SU-DHL-6 (cell line): ENCODE measurements at regions not wholly inside any gene's neighbourhood (a gene's known extent, or its start where the extent isn't known, plus 50 kb on each side); places are given as distances from the start of the nearest gene placed in this dataset.

Experiments used
- H2AFZ ChIP-seq: fragments of 200-600 bp; sonication (generic); 2 replicates; pipeline ENCODE4 v1.6.1; 2014; ENCODE audit warnings: low read depth, mild to moderate bottlenecking, moderate library complexity, mixed read lengths, antibody characterized with exemption, low read length; ENCODE audit not compliant: severe bottlenecking
- H3F3A ChIP-seq: fragments of 200-600 bp; shearing (Covaris generic); 2 replicates; pipeline ENCODE4 v1.6.0; 2016; ENCODE audit warnings: antibody characterized with exemption, mild to moderate bottlenecking; ENCODE audit not compliant: insufficient read depth
- H3K27ac ChIP-seq: fragments of 200-600 bp; sonication (generic); 2 replicates; pipeline ENCODE4 v1.5.1; 2016; ENCODE audit warnings: low read depth, mild to moderate bottlenecking, low read length, moderate library complexity, mixed read lengths
- H3K27me3 ChIP-seq: fragments of 200-600 bp; sonication (generic), shearing (Covaris generic); 2 replicates; pipeline ENCODE4 v1.6.0; 2014; ENCODE audit warnings: mild to moderate bottlenecking, low read length
- H3K36me3 ChIP-seq: fragments of 200-600 bp; sonication (generic); 2 replicates; pipeline ENCODE4 v1.6.1; 2014; ENCODE audit warnings: mild to moderate bottlenecking, low read length, mixed read lengths
- H3K4me2 ChIP-seq: fragments of 300-600, 200-600 bp; shearing (Covaris generic), sonication (generic); 2 replicates; pipeline ENCODE4 v1.6.0; 2014; ENCODE audit warnings: low read length, low read depth, mild to moderate bottlenecking; ENCODE audit not compliant: poor library complexity, severe bottlenecking
- H3K4me3 ChIP-seq: fragments of 200-600 bp; sonication (generic); 2 replicates; pipeline ENCODE4 v1.5.1; 2014; ENCODE audit warnings: antibody characterized with exemption, low read length, mild to moderate bottlenecking, mixed read lengths; ENCODE audit not compliant: insufficient read depth, poor library complexity, severe bottlenecking
- H3K79me2 ChIP-seq: fragments of 200-600 bp; sonication (generic); 2 replicates; pipeline ENCODE4 v1.6.1; 2014; ENCODE audit warnings: mild to moderate bottlenecking, low read length, moderate library complexity; ENCODE audit not compliant: insufficient read depth
- H3K9ac ChIP-seq: fragments of 200-600 bp; sonication (generic); 2 replicates; pipeline ENCODE4 v1.7.0; 2014; ENCODE audit warnings: mild to moderate bottlenecking, low read length
- H3K9me2 ChIP-seq: fragments of 200-600 bp; sonication (generic); replicated peaks from 2 replicates; pipeline ENCODE4 v1.6.1; 2014; ENCODE audit warnings: low read length; ENCODE audit not compliant: insufficient read depth
- H3K9me3 ChIP-seq: fragments of 200-600 bp; sonication (generic); 2 replicates; pipeline ENCODE4 v1.6.1; 2014; ENCODE audit warnings: low read length, mixed read lengths; ENCODE audit not compliant: insufficient read depth
- H4K20me1 ChIP-seq: fragments of 200-600 bp; sonication (generic); 2 replicates; pipeline ENCODE4 v1.6.1; 2014; ENCODE audit warnings: low read depth, mild to moderate bottlenecking, antibody characterized with exemption, low read length, moderate library complexity, mixed read lengths
- EZH2phosphoT487 ChIP-seq: fragments of 200-600 bp; sonication (generic), shearing (Covaris generic); conservative IDR thresholded peaks from 2 replicates; pipeline ENCODE4 v1.6.1; 2018; ENCODE audit warnings: mild to moderate bottlenecking, antibody characterized with exemption, low read length, moderate library complexity, mixed read lengths
- TF ChIP-seq, protein P1 (sequence below): fragments of 200-600 bp; sonication (generic); IDR thresholded peaks from one replicate; pipeline ENCODE4 v1.5.1; 2017; ENCODE audit warnings: antibody characterized with exemption, mild to moderate bottlenecking, low read length, moderate library complexity; ENCODE audit not compliant: insufficient read depth, poor library complexity, severe bottlenecking

DNA sequence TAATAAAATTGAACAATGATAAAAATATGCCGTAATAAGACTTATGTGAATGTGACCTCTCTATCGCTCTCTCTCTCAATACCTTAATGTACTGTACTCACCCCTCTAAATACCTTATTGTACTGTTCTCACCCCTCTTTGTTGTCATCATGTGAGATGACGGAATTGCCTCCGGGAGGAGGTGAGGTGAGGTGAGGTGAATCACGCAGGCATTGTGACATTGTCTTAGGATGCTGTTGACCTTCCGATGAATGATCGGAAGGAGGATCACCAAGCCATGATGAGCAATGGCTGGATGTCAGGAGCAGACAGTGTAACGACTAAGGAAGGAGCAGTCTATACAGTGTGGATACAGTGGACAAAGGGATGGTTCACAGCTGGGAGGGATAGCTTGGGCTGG is 87.4 kb upstream of the FAM20C start:
- Histone ChIP-seq H3K36me3 (no peaks in the 10 kb centered on the region), H2AFZ (no peak overlapping the region), H3K9me2 (no peaks in the 10 kb centered on the region), H3K27ac (no peak overlapping the region), H3K4me2 (no peak overlapping the region), H3K4me3 (no peak overlapping the region), H3K9me3 (no peaks in the 10 kb centered on the region), H3K9ac (no peak overlapping the region), H4K20me1 (no peaks in the 10 kb centered on the region), H3K27me3 (no peaks in the 10 kb centered on the region), H3F3A (no peaks in the 10 kb centered on the region), H3K79me2 (no peaks in the 10 kb centered on the region)
- TF ChIP-seq, protein P1, sequence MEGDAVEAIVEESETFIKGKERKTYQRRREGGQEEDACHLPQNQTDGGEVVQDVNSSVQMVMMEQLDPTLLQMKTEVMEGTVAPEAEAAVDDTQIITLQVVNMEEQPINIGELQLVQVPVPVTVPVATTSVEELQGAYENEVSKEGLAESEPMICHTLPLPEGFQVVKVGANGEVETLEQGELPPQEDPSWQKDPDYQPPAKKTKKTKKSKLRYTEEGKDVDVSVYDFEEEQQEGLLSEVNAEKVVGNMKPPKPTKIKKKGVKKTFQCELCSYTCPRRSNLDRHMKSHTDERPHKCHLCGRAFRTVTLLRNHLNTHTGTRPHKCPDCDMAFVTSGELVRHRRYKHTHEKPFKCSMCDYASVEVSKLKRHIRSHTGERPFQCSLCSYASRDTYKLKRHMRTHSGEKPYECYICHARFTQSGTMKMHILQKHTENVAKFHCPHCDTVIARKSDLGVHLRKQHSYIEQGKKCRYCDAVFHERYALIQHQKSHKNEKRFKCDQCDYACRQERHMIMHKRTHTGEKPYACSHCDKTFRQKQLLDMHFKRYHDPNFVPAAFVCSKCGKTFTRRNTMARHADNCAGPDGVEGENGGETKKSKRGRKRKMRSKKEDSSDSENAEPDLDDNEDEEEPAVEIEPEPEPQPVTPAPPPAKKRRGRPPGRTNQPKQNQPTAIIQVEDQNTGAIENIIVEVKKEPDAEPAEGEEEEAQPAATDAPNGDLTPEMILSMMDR, result no peak
- no peak for TF ChIP-seq EZH2phosphoT487

DNA sequence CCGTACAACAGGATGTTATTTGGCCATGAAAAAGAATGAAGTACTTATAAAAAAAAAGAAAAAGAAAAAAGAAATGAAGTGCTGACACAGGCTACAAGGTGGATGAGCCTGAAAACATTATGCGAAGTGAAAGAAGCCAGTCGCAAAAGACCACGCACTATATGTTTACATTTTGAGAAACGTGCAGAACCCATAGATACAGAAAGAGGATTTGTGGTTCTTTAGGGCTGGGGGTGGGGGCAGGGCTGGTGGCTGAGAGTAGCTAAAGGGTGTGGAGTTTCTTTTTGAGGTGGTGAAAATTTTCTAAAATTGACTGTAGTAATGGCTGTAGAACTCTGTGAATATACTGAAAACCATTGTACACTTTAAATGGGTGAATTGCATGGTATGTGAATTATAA is 86.0 kb upstream of the FAM20C start:
- Histone ChIP-seq H3K4me3 (no peak overlapping the region), H3K9ac (no peak overlapping the region), H3K9me2 (no peaks in the 10 kb centered on the region), H2AFZ (no peak overlapping the region), H3K27me3 (no peaks in the 10 kb centered on the region), H3K36me3 (no peaks in the 10 kb centered on the region), H3K4me2 (no peak overlapping the region), H4K20me1 (no peaks in the 10 kb centered on the region), H3K27ac (no peak overlapping the region), H3F3A (no peaks in the 10 kb centered on the region), H3K9me3 (no peaks in the 10 kb centered on the region), H3K79me2 (no peaks in the 10 kb centered on the region)
- TF ChIP-seq, protein P1, result no peak
- TF ChIP-seq EZH2phosphoT487, result no peak

DNA sequence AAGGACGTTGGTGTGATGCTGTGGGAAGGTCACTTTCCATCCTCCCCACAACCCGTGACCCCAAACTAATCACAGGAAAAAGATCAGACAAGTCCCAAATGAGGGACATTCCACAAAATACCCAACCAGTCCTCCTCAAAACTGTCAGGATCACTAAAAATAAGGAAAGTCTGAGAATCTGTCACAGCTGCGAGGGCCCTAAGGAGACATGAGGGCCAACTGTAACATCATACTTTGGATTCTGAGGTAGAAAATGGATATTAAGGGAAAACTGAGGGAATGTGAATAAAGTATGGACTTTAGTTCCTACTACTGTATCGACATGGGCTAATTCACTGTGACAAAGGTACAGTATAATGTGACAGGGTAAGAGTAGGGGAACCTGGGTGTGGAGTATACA is 85.1 kb upstream of the FAM20C start:
- Histone ChIP-seq H4K20me1 (no peaks in the 10 kb centered on the region), H3K27me3 (no peaks in the 10 kb centered on the region), H2AFZ (no peak overlapping the region), H3K36me3 (no peaks in the 10 kb centered on the region), H3K4me3 (no peak overlapping the region), H3K9ac (no peak overlapping the region), H3F3A (no peaks in the 10 kb centered on the region), H3K27ac (no peak overlapping the region), H3K9me2 (no peaks in the 10 kb centered on the region), H3K9me3 (peaks cover 4% of the 10 kb centered on the region; the same call in 1 of the 2 replicates), H3K79me2 (no peaks in the 10 kb centered on the region), H3K4me2 (no peak overlapping the region)
- TF ChIP-seq EZH2phosphoT487, result no peak
- TF ChIP-seq, protein P1, result no peak
